Fibroblast of pulmonary artery (primary cell): ENCODE measurements at regions not wholly inside any gene's neighbourhood (a gene's known extent, or its start where the extent isn't known, plus 50 kb on each side); places are given as distances from the start of the nearest gene placed in this dataset.

Source experiments
- DNase-seq: peaks from one replicate; pipeline ENCODE4 v3.0.0-alpha.2; 2010; ENCODE audit warnings: low read depth
- H3K4me3 ChIP-seq: replicated peaks from 2 replicates; pipeline ENCODE4 v1.5.1; 2011; ENCODE audit warnings: low read depth, mild to moderate bottlenecking, control low read depth, low read length, moderate library complexity
- TF ChIP-seq, protein P1 (sequence below): IDR thresholded peaks from 2 replicates; pipeline ENCODE4 v1.5.1; 2011; ENCODE audit warnings: mild to moderate bottlenecking, control low read depth, low read length, inconsistent platforms; ENCODE audit errors: missing control alignments

- TF ChIP-seq, protein P1, sequence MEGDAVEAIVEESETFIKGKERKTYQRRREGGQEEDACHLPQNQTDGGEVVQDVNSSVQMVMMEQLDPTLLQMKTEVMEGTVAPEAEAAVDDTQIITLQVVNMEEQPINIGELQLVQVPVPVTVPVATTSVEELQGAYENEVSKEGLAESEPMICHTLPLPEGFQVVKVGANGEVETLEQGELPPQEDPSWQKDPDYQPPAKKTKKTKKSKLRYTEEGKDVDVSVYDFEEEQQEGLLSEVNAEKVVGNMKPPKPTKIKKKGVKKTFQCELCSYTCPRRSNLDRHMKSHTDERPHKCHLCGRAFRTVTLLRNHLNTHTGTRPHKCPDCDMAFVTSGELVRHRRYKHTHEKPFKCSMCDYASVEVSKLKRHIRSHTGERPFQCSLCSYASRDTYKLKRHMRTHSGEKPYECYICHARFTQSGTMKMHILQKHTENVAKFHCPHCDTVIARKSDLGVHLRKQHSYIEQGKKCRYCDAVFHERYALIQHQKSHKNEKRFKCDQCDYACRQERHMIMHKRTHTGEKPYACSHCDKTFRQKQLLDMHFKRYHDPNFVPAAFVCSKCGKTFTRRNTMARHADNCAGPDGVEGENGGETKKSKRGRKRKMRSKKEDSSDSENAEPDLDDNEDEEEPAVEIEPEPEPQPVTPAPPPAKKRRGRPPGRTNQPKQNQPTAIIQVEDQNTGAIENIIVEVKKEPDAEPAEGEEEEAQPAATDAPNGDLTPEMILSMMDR, result no peak
- no peak for DNase-seq
Measured at GRCh38 chr14:51145246-51145645, 50.3 kb upstream of the TRIM9 start.

DNA sequence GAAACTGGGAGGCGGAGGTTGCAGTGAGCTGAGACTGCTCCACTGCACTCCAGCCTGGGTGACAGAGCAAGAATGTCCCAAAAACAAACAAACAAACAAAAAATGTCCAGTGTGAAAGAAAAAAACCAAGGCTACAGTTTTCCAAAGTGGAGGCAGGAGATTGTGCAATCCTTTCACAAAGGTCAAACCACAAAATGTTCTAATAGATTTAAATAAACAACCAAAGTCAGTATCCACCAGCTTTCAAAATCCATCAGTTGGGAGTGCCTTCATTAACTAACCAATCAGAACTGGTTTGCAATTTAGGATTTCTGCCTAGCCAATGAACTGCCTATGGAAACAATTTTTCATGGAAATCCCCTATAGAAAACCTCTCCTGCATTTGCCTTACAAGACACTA lies 52.3 kb upstream of the TRIM9 start:
- no peak overlapping the region for H3K4me3 ChIP-seq
- peak; percentile 55 for DNase-seq
- TF ChIP-seq, protein P1, result no peak

More at GRCh38 chr14:51145246-51145645, 50.3 kb upstream of the TRIM9 start:
- no peak overlapping the region for H3K4me3 ChIP-seq

- no peak for DNase-seq
- no peak overlapping the region for H3K4me3 ChIP-seq
- TF ChIP-seq, protein P1, result no peak
Measured at GRCh38 chr14:51155326-51155725, 60.4 kb upstream of the TRIM9 start.

DNA sequence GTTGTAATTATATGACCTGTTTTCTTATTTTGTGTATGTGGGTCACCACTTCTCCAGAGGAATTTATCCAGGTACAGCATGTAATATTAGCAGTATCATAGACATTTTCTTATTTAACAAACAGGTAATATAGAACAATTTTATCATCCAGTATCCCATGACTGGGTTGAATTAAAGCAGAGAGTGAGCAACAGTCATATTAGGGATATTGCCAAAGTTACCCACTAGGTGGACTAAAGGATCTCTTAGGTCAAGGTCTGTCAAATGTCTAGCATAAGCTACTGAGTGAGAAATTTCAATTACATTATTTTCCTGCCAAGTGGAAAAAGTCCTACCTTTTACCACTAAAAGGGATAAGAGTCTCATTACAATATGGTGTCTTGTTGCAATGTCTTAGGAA lies 62.1 kb upstream of the TRIM9 start:
- no peak overlapping the region for H3K4me3 ChIP-seq
- TF ChIP-seq, protein P1, result peak; percentile 55
- DNase-seq, result peak; percentile 48

DNA sequence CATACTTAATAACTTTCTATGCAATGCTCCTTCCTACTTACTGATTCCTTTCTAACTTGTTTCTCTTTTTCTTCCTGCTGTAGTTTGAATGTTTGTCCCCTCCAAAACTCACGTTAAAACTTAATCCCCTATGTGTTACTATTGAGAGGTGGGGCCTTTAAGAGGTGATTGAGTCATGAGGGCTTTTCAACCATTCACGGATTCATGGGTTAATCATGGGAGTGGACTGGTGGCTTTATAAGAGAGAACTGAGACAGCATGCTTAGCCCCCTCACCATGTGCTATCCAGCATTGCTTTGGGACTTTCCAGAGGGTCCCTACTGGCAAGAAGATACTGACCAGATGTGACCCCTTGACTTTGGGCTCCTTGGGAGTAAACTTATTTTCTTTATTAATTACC lies 66.0 kb upstream of the TRIM9 start:
- DNase-seq, result no peak
- no peak overlapping the region for H3K4me3 ChIP-seq
- TF ChIP-seq, protein P1, result no peak

DNA sequence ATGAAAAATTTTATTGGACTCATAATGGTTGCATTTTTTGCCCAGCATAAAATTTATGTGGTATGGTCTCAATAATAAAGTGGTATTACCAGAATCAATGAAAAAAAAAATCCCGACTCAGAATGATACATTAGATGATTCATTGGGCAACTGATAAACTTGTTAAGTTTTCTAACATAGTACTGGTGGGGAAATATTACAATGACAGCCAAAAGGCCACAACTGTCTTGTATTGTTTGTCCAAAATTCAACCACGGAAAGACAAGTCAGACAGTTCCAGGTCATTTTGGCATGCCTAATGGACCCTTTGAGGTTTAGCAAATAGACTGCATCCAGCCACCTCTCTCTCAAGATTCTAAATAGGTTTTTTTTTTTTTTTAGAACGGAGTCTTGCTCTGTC lies 70.5 kb upstream of the TRIM9 start:
- TF ChIP-seq, protein P1, result no peak
- no peak for DNase-seq
- no peak overlapping the region for H3K4me3 ChIP-seq

- H3K4me3 ChIP-seq, result no peak overlapping the region
- DNase-seq, result peak; percentile 61
- TF ChIP-seq, protein P1, result no peak
Measured at GRCh38 chr14:51167587-51168214, 72.3 kb upstream of the TMX1 start.
